ENCODE measurements at regions not wholly inside any gene's neighbourhood (a gene's known extent, or its start where the extent isn't known, plus 50 kb on each side); places are given as distances from the start of the nearest gene placed in this dataset.

GRCh38 chr17:13113821-13114525 is 96.1 kb upstream of the ELAC2 start:
- TF ChIP-seq CTCF (conservative IDR thresholded peaks at IDR 0.05; ENCODE audit: low read depth, low read length) (no peak), EZH2 (IDR thresholded peaks at IDR 0.05; ENCODE audit: low read length, unreplicated experiment) (no peak)
